Astrocyte (in vitro differentiated cells and primary cell): ENCODE measurements at regions not wholly inside any gene's neighbourhood (a gene's known extent, or its start where the extent isn't known, plus 50 kb on each side); places are given as distances from the start of the nearest gene placed in this dataset.
"Not testable (repeated sequence)": the region's sequence is repeated elsewhere in the genome, so short reads cannot be mapped to it uniquely, and the experiment has no call there.

Experiments used
- DNase-seq: peaks from one replicate; pipeline ENCODE4 v3.0.0-alpha.2; 2010; ENCODE audit warnings: low read depth
- FAIRE-seq: peaks from 2 replicates; lab custom pipeline; 2011; peaks lifted over from hg19 to GRCh38; lab: Jason Lieb, UNC
- H2AFZ ChIP-seq: 2 replicates; pipeline ENCODE4 v1.6.0; 2012; ENCODE audit warnings: low read depth, low read length, inconsistent platforms
- H3K27ac ChIP-seq: 2 replicates; pipeline ENCODE4 v1.5.1; 2011; ENCODE audit warnings: low read depth, low read length, inconsistent platforms
- H3K27me3 ChIP-seq: 2 replicates; pipeline ENCODE4 v1.6.0; 2011; ENCODE audit warnings: low read length, inconsistent platforms; ENCODE audit not compliant: insufficient read depth
- H3K36me3 ChIP-seq: 2 replicates; pipeline ENCODE4 v1.5.1; 2011; ENCODE audit warnings: low read length, inconsistent platforms; ENCODE audit not compliant: insufficient read depth
- H3K4me1 ChIP-seq: 2 replicates; pipeline ENCODE4 v1.5.1; 2011; ENCODE audit warnings: low read length, inconsistent platforms; ENCODE audit not compliant: insufficient read depth
- H3K4me2 ChIP-seq: 2 replicates; pipeline ENCODE4 v1.6.0; 2012; ENCODE audit warnings: low read length, inconsistent platforms
- H3K4me3 ChIP-seq: 2 replicates; pipeline ENCODE4 v1.5.1; 2011; ENCODE audit warnings: low read depth, mild to moderate bottlenecking, low read length, inconsistent platforms; ENCODE audit not compliant: insufficient read depth
- H3K79me2 ChIP-seq: 2 replicates; pipeline ENCODE4 v1.6.0; 2012; ENCODE audit warnings: mild to moderate bottlenecking, low read length, inconsistent platforms; ENCODE audit not compliant: insufficient read depth
- H3K9ac ChIP-seq: 2 replicates; pipeline ENCODE4 v1.6.0; 2012; ENCODE audit warnings: mild to moderate bottlenecking, low read length, inconsistent platforms
- H3K9me3 ChIP-seq: 2 replicates; pipeline ENCODE4 v1.5.1; 2012; ENCODE audit warnings: low read depth, mild to moderate bottlenecking, low read length, inconsistent platforms; ENCODE audit not compliant: insufficient read depth
- H4K20me1 ChIP-seq: 2 replicates; pipeline ENCODE4 v1.6.0; 2012; ENCODE audit warnings: low read length, inconsistent platforms; ENCODE audit not compliant: insufficient read depth
- H3K27ac Mint-ChIP-seq: one replicate; pipeline ENCODE4 v1.8.0; 2021; ENCODE audit warnings: mild to moderate bottlenecking, mixed read lengths; ENCODE audit not compliant: unreplicated experiment
- H3K27me3 Mint-ChIP-seq: one replicate; pipeline ENCODE4 v1.8.0; 2021; ENCODE audit warnings: low read depth, mixed read lengths; ENCODE audit not compliant: unreplicated experiment
- H3K36me3 Mint-ChIP-seq: one replicate; pipeline ENCODE4 v1.8.0; 2021; ENCODE audit warnings: low read depth, mixed read lengths; ENCODE audit not compliant: unreplicated experiment
- H3K4me1 Mint-ChIP-seq: one replicate; pipeline ENCODE4 v1.8.0; 2021; ENCODE audit warnings: low read depth, mixed read lengths; ENCODE audit not compliant: unreplicated experiment
- H3K4me3 Mint-ChIP-seq: one replicate; pipeline ENCODE4 v1.8.0; 2021; ENCODE audit warnings: mild to moderate bottlenecking, moderate library complexity, mixed read lengths; ENCODE audit not compliant: unreplicated experiment
- H3K9me3 Mint-ChIP-seq: one replicate; pipeline ENCODE4 v1.8.0; 2021; ENCODE audit warnings: mild to moderate bottlenecking, mixed read lengths; ENCODE audit not compliant: unreplicated experiment
- CTCF ChIP-seq: IDR thresholded peaks from 2 replicates; pipeline ENCODE4 v1.5.1; 2011; ENCODE audit warnings: low read depth, mild to moderate bottlenecking, inconsistent platforms, low read length, moderate library complexity; ENCODE audit not compliant: insufficient read depth
- EZH2 ChIP-seq: IDR thresholded peaks from 2 replicates; pipeline ENCODE4 v1.6.1; 2012; ENCODE audit warnings: mild to moderate bottlenecking, low read length, inconsistent platforms; ENCODE audit not compliant: insufficient read depth

- Histone ChIP-seq H3K27me3 (no peaks in the 10 kb centered on the region), H3K79me2 (no peaks in the 10 kb centered on the region), H3K4me1 (no peaks in the 10 kb centered on the region), H3K9me3 (no peaks in the 10 kb centered on the region), H3K9ac (peak overlapping the region; percentile 47), H3K4me2 (peak overlapping the region; percentile 88), H3K36me3 (no peaks in the 10 kb centered on the region), H2AFZ (peak overlapping the region; percentile 81), H3K27ac (no peak overlapping the region), H4K20me1 (no peaks in the 10 kb centered on the region), H3K4me3 (peak overlapping the region; percentile 49)
- peak; percentile 55 for DNase-seq
- Mint-ChIP-seq H3K27me3 (no peaks in the 10 kb centered on the region), H3K27ac (no peak overlapping the region), H3K36me3 (peaks cover 3% of the 10 kb centered on the region), H3K4me3 (peak overlapping the region; percentile 34), H3K4me1 (peaks cover 10% of the 10 kb centered on the region), H3K9me3 (peaks cover 2% of the 10 kb centered on the region)
- TF ChIP-seq CTCF (peak; percentile 95), EZH2 (no peak)
- FAIRE-seq = no peak
Measured at GRCh38 chr12:42023733-42024494, 120.8 kb downstream of the GXYLT1 start.

GRCh38 chr12:42021937-42022336 is 122.7 kb downstream of the GXYLT1 start:
- not testable (repeated sequence) for H2AFZ ChIP-seq, H3K4me1 ChIP-seq, H3K4me3 Mint-ChIP-seq, H3K9me3 Mint-ChIP-seq, H3K9me3 ChIP-seq, H3K4me2 ChIP-seq, DNase-seq, FAIRE-seq, H3K36me3 Mint-ChIP-seq, H3K27ac ChIP-seq, H3K4me3 ChIP-seq, H3K79me2 ChIP-seq, H3K27ac Mint-ChIP-seq, H4K20me1 ChIP-seq, H3K36me3 ChIP-seq, H3K27me3 ChIP-seq, H3K9ac ChIP-seq, H3K27me3 Mint-ChIP-seq
- peaks cover 10% of the 10 kb centered on the region for H3K4me1 Mint-ChIP-seq

GRCh38 chr12:42021469-42021868 is 123.2 kb downstream of the GXYLT1 start:
- Histone ChIP-seq H3K4me2 (no peak overlapping the region), H3K79me2 (no peaks in the 10 kb centered on the region), H3K4me1 (no peaks in the 10 kb centered on the region), H4K20me1 (no peaks in the 10 kb centered on the region), H2AFZ (no peak overlapping the region), H3K27ac (no peak overlapping the region), H3K9ac (no peak overlapping the region), H3K36me3 (no peaks in the 10 kb centered on the region), H3K4me3 (no peak overlapping the region), H3K27me3 (no peaks in the 10 kb centered on the region), H3K9me3 (no peaks in the 10 kb centered on the region)
- Mint-ChIP-seq H3K27ac (no peak overlapping the region), H3K27me3 (no peaks in the 10 kb centered on the region), H3K36me3 (no peaks in the 10 kb centered on the region), H3K4me1 (peaks cover 10% of the 10 kb centered on the region), H3K9me3 (peaks cover 2% of the 10 kb centered on the region), H3K4me3 (no peak overlapping the region)
- no peak for FAIRE-seq
- TF ChIP-seq CTCF (no peak), EZH2 (no peak)
- peak; percentile 4 for DNase-seq
